HG03108 (cell line): ENCODE measurements at regions not wholly inside any gene's neighbourhood (a gene's known extent, or its start where the extent isn't known, plus 50 kb on each side); places are given as distances from the start of the nearest gene placed in this dataset.

Experiments
- ATAC-seq: cut with Tn5 transposase; IDR thresholded peaks from one replicate; pipeline ENCODE4 v1.9.1; 2021; ENCODE audit warnings: moderate library complexity; ENCODE audit not compliant: unreplicated experiment

DNA sequence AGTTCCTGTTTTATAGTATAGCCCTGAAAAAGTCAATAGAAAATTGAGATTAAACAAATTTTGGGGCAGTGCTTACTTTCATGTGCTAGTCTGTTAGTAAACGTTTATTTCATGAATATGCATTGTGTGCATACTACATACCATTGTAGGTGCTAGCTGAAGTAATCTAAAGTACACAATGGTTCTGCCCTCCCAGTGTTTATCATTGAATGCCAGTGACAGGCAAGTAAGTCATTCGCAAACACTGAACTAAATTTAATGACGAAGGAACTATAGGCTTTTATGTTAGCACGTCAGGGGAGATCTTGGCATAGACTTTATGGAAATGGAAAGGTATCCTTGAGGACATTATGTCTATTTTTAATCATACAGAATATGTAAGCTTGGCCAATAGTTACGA is 426.9 kb upstream of the EPHA5 start:
- ATAC-seq, result no peak

DNA sequence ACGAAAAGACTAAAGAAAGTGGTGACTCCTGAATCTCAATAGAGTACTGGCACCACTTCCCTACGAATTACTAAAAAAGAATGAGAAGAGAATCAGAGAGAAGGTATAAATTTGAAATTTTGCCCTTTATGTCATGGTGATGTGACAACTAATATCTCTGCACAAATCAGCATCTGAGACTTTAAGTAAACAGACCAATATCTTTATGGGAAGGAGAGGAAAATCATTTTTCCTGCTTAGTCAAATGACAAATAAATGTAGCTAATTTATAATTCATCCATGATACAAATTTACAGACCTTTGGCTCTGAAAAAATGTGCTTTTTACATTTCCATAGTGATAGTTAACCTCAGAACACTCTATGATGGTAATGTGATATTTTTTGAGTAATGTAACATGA is 424.8 kb upstream of the EPHA5 start:
- ATAC-seq, result no peak

DNA sequence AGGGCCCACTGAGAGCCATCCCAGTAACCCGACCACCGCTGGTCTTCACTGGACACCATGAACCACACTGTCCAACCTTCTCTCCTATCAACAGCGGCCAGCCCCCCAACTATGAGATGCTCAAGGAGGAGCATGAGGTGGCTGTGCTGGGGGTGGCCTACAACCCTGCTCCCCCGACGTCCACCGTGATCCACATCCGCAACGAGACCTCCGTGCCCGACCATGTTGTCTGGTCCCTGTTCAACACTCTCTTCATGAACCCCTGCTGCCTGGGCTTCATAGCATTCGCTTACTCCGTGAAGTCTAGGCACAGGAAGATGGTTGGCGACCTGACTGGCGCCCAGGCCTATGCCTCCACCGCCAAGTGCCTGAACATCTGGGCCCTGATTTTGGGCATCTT is 423.8 kb upstream of the EPHA5 start:
- ATAC-seq, result no peak

DNA sequence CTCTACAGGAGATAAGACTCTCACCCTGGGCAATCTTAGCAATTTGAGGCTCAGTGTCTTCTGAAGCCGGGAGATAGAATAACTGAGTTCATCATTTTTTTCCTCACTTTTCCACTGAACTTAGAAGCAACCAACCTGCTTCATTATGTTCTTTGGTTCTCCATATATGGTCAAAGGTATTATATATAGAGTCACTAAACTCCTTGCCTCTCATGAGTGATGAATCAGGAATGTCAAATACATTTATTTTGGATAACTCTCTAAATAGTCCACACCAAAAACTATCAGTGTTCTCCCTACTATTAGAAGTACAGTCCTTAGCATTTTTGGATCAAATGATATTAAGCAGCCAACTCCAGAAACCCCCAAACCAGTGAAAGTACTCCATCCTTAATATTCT is 421.5 kb upstream of the EPHA5 start:
- no peak for ATAC-seq

DNA sequence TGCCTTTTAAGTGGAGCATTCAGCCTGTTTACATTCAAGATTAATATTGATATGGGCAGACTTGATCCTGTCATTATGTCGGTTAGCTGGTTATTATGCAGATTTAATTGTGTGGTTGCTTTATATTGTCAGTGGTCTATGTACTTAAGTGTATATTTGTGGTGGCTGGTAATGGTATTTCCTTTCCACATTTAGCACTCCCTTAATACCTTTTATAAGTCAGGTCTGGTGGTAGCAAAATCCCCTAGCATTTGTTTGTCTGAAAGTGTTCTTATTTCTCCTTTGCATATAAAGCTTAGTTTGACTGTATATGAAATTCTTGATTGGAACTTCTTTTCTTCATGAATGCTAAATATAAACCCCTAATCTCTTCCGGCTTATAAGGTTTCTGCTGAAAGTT is 403.7 kb upstream of the EPHA5 start:
- no peak for ATAC-seq

DNA sequence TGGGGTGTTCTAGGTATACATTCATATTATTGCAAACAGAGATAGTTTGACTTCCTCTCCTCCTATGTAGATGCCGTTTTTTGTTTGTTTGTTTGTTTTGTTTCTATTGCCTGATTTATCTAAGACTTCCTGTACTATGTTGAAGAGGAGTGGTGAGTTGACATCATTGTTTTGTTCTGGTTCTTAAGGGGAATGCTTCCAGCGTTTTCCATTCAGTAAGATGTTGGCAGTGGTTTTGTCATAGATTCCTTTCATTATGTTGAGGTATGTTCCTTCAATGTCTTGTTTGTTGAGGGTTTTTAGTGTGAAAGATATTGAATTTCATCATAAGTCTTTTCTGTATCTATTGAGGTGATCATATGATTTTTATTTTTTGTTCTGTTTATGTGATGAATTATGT is 401.6 kb upstream of the EPHA5 start:
- ATAC-seq, result no peak

DNA sequence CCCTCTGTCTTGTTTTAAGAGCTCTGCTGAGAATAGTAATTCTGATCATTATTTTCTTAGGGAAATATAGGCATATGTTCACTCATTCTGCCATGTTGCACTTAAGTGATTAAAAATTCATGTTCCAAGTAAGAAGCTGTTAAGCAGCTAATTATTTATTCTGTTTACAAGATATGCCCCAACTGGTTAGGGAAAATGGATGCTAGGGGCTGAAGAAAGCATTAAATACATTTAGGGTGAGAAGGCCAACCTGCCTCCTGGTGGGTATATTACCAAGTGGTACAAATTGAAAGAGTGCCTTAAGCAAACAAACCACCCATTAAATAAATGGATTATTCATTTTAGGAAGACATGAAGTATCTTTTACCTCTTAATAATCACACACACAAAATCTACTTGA is 392.6 kb upstream of the EPHA5 start:
- ATAC-seq, result no peak

DNA sequence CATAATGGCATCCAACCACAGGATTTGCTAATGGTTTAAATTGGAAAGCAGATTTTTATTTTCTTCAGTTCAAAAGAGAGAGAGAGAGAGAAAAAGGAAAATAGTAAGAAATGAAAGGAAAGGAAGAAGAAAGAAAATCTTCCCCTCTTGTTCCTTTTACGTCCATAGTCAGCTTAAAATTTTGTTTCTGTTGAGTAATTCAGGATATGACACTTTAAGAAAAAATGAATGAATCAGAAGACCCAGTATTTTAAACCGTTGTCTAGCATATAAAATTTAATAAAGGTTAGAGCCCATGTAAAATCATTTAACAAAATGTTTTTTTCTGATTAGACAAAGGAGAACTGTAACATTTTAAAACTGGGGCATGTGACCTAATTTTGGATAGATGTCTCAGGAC is 391.8 kb upstream of the EPHA5 start:
- no peak for ATAC-seq

DNA sequence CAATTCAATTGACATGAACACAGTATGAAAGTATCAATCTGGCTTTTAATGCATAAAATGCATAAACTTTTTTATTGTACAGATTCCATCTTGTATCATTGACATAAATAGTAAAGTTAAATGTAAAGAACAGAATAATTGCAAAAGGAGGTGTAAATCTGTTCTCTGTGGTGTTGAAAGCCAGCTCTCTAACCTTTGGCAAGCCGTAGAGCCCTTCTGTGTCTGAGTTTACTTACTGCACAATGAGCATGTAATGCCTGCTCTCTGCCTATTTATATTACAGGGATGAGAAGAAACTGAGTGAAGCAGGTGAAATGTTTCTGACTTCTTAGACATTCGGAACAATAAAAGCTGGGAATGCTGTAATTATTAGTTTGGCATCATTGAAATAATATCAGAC is 389.3 kb upstream of the EPHA5 start:
- ATAC-seq, result no peak

DNA sequence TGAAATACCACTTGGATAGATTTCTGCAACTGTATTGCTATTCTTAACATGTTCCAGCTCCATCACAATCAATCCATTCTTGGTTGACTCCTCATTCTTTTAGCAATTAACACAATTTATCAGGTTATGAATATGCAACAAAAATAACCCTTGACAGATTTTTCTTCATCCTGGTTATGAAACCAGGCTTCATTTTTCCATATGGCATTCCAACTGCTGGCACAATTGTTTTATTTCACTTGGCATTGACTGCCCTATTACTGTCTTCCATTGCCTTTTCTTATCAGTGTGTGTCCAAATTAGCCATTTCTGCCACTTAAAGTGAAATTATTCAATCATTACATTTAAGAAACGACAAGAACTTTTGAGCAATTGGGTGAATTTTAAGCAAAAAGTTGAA is 388.8 kb upstream of the EPHA5 start:
- no peak for ATAC-seq

DNA sequence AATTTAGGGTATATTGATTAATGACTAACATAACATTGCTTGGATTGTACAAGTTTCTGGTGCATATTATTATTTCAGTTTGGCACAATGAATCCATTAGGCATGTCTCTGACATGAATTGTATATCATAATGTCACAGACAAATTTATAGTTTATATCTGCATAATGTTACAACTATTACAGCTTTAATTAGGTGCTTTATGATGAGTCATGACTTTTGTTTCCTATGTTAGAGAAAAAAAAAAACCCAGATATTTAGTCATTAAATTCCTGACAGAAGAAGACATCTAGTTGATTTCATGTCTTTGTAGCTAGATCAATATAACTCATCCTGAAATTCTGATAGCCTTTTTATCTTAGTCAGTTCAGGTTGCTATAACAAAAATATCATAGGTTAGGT is 385.7 kb upstream of the EPHA5 start:
- no peak for ATAC-seq

DNA sequence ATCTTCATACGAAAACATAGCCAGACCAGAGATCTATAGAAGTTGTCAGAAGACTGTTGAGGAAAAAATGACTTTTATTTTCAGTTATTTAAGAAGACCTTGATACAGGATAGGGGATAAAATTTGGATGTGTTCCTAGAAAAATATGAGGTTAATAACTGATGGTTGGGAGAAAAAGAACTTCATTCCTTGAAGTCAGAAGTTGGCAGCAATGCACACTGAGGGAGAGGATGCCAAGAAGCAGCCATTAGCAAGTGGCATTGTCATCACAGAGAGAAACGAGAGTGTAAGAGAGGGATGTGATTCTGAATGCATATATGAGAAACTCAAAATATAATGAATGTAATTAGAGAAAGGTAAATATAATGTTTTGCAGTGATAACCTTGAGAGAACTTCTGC is 382.1 kb upstream of the EPHA5 start:
- ATAC-seq, result no peak

DNA sequence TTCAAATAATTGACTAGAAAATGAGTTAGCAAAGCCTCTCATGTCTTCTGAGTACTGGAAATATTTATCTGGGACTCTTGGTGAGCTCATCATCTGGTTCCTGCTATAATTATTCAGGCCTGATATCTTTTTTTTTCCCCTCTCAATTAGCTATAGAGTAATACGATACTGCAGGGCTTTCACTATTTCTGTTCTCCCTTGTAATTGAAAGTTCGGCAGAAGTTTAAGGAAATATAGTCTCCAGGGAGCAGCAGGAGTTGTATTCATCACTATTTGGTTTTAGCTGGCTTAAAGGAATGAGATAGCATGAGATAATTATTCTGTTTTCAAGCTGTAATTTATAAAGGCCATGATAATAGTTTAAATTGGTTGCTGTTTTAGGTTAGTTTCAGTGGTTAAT is 378.6 kb upstream of the EPHA5 start:
- no peak for ATAC-seq

DNA sequence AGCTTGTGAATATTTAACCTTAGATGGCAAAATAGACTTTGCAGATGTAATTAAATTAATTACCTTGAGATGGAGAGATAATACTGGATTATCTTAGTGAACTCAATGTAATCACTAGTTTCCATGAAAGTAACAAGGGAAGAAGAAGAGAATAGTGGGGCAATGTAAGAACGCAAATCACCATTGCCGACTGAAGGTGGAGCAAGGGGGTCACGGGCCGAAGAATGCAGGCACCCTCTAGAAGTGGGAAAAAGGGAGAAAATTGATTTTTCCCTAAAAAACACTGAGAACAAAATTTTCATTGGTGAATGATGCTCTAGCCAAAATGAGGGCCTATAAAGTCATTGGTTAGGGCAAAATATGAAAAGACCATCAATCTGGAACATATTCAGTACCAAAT is 375.6 kb upstream of the EPHA5 start:
- ATAC-seq, result no peak

DNA sequence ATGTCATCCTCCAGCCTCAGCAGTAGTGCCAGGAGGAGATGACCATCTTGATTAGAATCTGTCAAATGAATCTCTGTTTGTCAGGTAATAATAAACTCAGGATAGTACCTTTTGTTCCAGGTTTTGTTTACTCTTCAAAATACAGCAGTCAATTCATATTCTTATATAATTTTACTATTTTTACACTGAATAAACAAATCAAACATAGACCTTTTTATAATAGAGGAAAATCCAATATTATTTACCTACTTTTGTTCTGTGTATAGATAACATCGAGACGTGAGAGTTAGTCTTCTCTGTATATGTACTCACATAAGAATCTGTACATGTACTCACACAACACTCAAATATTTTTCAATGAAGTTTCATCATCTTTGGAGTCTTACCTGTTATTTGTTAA is 365.4 kb upstream of the EPHA5 start:
- ATAC-seq, result no peak

DNA sequence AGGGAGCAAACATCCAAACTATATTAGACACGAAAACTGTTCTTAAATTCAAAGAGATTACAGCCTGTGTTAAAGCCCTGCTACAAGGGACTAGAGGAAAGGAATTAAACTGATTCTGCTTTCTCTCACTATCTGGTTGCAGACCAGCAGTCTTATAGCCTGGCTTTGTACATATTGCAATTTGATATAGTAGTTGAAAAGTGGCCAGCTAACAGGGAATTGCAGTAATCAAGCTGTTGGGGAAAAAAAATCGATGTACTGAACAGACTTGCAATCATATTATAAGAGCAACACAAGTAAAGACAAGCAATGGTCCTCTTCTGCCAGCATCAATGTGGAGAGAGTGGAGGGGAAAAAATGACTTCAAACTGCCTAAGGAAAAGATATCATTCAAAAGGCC is 364.4 kb upstream of the EPHA5 start:
- no peak for ATAC-seq

DNA sequence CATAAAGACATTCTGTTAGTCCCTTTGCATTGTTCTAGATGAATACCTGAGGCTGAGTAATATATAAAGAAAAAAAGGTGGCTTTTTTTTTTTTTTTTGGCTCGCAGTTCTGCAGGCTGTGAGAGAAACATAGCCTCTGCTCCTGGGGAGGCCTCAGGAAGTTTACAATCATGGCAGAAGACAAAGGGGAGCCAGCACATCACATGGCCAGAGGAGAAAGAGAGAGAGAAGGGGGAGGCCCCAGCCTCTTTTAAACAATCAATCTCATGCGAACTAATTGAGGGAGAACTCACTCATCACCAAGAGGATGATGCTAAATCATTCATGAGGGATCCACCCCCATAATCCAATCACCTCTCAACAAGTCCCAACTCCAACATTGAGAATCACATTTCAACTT is 364.0 kb upstream of the EPHA5 start:
- ATAC-seq, result no peak

DNA sequence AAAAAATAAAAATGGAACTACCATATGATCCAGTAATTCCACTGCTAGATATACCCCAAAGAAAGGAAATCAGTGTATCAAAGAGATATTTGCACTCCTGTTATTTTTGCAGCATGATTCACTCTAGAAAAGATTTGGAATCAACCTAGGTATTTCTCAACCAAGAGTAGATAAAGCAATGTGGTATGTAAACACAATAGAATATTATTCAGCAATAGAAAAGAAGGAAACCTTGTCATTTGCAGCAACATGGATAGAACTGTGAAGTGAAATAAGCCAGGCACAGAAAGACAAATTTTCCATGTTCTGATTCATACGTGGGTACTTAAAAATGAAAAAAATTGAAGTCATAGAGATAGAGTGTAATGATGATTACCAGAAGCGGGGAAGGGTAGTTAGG is 362.3 kb upstream of the EPHA5 start:
- no peak for ATAC-seq

DNA sequence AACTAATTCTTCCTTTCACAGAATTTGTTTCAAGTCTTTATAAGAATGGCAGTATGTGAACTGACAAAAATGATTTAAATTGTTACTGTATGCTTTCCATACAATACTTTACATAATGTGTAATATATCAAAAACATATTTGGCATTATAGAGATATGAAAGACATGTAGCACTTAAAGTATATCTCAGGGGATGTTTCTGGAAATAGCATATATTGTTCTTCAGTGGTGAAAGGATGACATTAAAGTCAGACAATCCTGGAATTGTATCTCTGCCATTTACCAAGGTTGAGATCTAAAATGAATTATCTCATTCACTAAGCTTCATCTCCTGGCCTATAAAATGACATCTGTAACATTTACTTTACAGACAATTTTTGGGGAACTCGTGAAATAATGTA is 358.4 kb upstream of the EPHA5 start:
- ATAC-seq, result no peak

DNA sequence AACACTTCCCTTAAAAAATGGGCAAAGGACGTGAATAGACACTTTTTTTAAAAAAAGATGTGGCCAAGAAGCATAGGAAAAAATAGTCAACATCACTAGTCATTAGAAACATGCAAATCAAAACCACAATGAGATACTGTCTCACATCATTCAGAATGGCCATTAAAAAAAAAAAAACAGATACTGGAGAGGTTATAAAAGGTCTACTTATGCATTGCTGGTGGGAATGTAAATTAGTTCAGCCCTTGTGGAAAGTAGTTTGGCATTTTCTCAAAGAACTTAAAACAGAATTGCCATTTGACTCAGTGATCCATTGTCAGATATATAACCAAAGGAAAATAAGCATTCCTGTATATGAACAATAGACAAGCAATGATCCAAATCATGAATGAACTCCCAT is 352.8 kb upstream of the EPHA5 start:
- no peak for ATAC-seq

DNA sequence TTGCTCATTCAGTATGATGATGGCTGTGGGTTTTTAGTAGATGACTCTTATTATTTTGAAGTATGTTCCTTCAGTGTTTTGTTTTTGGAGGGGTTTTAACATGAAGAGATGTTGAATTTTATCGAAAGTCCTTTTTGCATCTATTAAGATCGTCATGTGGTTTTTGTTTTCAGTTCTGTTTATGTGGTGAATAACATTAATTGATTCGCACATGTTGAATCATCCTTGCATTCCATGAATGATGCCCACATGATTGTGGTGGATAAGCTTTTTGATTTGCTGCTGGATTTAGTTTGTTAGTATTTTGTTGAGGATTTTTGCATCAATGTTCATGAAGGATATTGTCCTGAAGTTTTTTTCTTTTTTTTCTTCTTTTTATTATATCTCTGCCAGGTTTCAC is 347.4 kb upstream of the EPHA5 start:
- no peak for ATAC-seq

DNA sequence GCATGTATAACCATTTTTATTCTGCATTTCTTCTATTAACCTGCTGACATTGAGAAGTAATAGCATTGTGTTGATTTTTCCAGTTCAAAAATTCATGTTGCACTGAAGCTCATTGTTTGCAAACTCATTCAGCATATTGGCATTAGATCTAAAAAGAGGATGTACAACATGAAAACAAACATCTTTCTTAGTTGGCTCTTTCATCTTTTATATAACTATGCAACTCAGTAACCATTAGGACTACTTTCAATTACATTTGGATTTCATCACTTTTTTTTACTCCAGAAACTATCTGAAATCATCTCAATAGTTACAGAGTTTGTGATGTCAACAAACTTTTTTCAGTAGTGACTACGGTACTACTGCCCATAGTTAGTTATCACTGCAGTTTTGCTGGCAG is 346.0 kb upstream of the EPHA5 start:
- no peak for ATAC-seq

DNA sequence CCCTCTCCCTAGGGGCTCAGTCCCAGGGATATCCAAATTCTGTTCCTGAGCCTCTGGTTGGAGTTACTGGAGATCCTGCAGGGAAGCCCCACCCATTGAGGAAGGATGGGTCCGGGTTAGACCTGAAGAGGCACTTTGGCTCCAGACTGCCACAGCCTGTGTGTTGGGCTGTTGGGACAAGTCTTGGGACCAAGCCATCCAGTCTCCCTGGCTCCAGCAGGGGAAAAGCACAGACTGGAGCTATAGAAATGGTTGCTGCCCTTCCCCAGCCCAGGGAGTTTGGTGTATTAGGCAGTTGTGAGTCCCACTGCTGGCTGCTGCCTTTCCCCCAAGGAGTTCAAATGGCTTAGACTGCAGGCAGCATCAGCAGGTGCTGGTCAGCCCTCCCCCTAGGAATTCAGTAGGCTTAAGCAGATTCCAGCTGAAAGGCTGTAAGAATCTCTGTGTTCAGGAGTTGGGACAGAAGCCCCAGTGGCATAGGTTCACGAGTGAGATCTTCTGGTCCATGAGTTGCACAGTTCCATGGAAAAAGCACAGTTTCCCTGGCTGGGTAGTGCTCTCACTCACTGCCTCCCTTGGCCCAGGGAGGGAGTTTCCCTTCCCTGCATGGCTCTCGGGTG is 344.0 kb upstream of the EPHA5 start:
- no peak for ATAC-seq
